Endothelial cell of umbilical vein (primary cell): ENCODE measurements at regions not wholly inside any gene's neighbourhood (a gene's known extent, or its start where the extent isn't known, plus 50 kb on each side); places are given as distances from the start of the nearest gene placed in this dataset.

Experiments
- BruUV-seq: library from RNA; stranded (reverse); fragments of 400-500 nt; replicated peaks from 2 replicates; lab custom pipeline; 2021; lab: Mats Ljungman, UMichigan
- CTCF ChIA-PET: fragments of 300-600, 350-600 bp; sonication (Branson Sonifier 250); formaldehyde crosslinking; loops from one replicate; lab custom pipeline; 2021; ENCODE audit warnings: antibody characterized with exemption, inconsistent platforms; lab: Charles Lee
- POLR2A ChIA-PET: fragments of 300-600, 350-600 bp; sonication (Branson Sonifier 250); formaldehyde crosslinking; loops from one replicate; lab custom pipeline; 2021; ENCODE audit warnings: antibody characterized with exemption, inconsistent platforms; lab: Charles Lee
- DNase-seq: peaks from one replicate; pipeline ENCODE4 v3.0.0-alpha.2; 2011; ENCODE audit warnings: low read depth, low spot score
- FAIRE-seq: peaks from 2 replicates; lab custom pipeline; 2011; peaks lifted over from hg19 to GRCh38; lab: Jason Lieb, UNC
- H2AFZ ChIP-seq: 2 replicates; pipeline ENCODE4 v1.6.0; 2012; ENCODE audit warnings: low read depth, low read length, control low read depth, inconsistent platforms
- H3K27ac ChIP-seq: 2 replicates; pipeline ENCODE4 v1.5.1; 2011; ENCODE audit warnings: low read depth, mild to moderate bottlenecking, control low read depth, low read length, moderate library complexity; ENCODE audit not compliant: insufficient read depth
- H3K27me3 ChIP-seq, 2 experiments: 2 replicates each; pipeline versions ENCODE4 v1.6.0 to v1.6.1; 2011; ENCODE audit warnings: low read length in 2 of 2, mixed read lengths in 1 of 2; ENCODE audit not compliant: control insufficient read depth in 2 of 2, insufficient read depth in 2 of 2
- H3K36me3 ChIP-seq, 2 experiments: 2 replicates in 1 of 2; 3 replicates in 1 of 2; pipeline ENCODE4 v1.5.1; 2011; ENCODE audit warnings: low read length in 2 of 2, mild to moderate bottlenecking in 1 of 2, moderate library complexity in 1 of 2; ENCODE audit not compliant: control insufficient read depth in 2 of 2, insufficient read depth in 2 of 2; ENCODE audit errors: extremely low read depth in 1 of 2
- H3K4me1 ChIP-seq: 3 replicates; pipeline ENCODE4 v1.5.1; 2011; ENCODE audit warnings: mild to moderate bottlenecking, low read length; ENCODE audit not compliant: control insufficient read depth, insufficient read depth; ENCODE audit errors: extremely low read depth
- H3K4me2 ChIP-seq: 2 replicates; pipeline ENCODE4 v1.6.1; 2011; ENCODE audit warnings: low read length, control low read depth, mixed read lengths; ENCODE audit not compliant: insufficient read depth
- H3K4me3 ChIP-seq, 3 experiments: fragments of 200-600 bp in 1 of 3; sonication (generic), shearing (Covaris generic) in 1 of 3; replicated peaks in 1 of 3; 2 replicates each; pipeline ENCODE4 v1.5.1; 2011 to 2016; ENCODE audit warnings: control low read depth in 3 of 3, low read length in 3 of 3, mild to moderate bottlenecking in 2 of 3, inconsistent platforms in 1 of 3, low read depth in 1 of 3, moderate library complexity in 1 of 3; ENCODE audit not compliant: insufficient read depth in 1 of 3
- H3K79me2 ChIP-seq: 2 replicates; pipeline ENCODE4 v1.6.0; 2012; ENCODE audit warnings: low read length, inconsistent platforms; ENCODE audit not compliant: control insufficient read depth, insufficient read depth
- H3K9ac ChIP-seq: replicated peaks from 2 replicates; pipeline ENCODE3; 2011; ENCODE audit warnings: low read length, control low read depth; ENCODE audit not compliant: insufficient read depth; ENCODE audit errors: extremely low read depth
- H3K9me1 ChIP-seq: replicated peaks from 3 replicates; pipeline ENCODE4 v1.6.0; 2011; ENCODE audit warnings: mild to moderate bottlenecking, low read length; ENCODE audit not compliant: control insufficient read depth, insufficient read depth; ENCODE audit errors: extremely low read depth
- H3K9me3 ChIP-seq: replicated peaks from 2 replicates; pipeline ENCODE4 v1.5.1; 2012; ENCODE audit warnings: low read length, inconsistent platforms; ENCODE audit not compliant: control insufficient read depth, insufficient read depth
- H4K20me1 ChIP-seq: replicated peaks from 2 replicates; pipeline ENCODE3; 2011; ENCODE audit warnings: mild to moderate bottlenecking, low read length; ENCODE audit not compliant: control insufficient read depth, insufficient read depth; ENCODE audit errors: extremely low read depth
- EZH2 ChIP-seq: IDR thresholded peaks from 2 replicates; pipeline ENCODE4 v1.6.1; 2012; ENCODE audit warnings: borderline replicate concordance, low read depth, mild to moderate bottlenecking, moderate library complexity, low read length, inconsistent platforms; ENCODE audit not compliant: severe bottlenecking
- FOS ChIP-seq: IDR thresholded peaks from 2 replicates; pipeline ENCODE4 v1.6.1; 2011; ENCODE audit warnings: mild to moderate bottlenecking, low read length, moderate library complexity, borderline replicate concordance; ENCODE audit not compliant: insufficient read depth
- GATA2 ChIP-seq: IDR thresholded peaks from 2 replicates; pipeline ENCODE4 v1.7.0; 2011; ENCODE audit warnings: low read depth, mild to moderate bottlenecking, moderate library complexity, mixed read lengths, low read length; ENCODE audit not compliant: insufficient read length, insufficient read depth
- JUN ChIP-seq: IDR thresholded peaks from 2 replicates; pipeline ENCODE4 v1.6.1; 2011; ENCODE audit warnings: borderline replicate concordance, low read depth; ENCODE audit not compliant: insufficient read length, insufficient read depth
- MYC ChIP-seq: IDR thresholded peaks from one replicate; pipeline ENCODE4 v1.6.1; 2011; ENCODE audit warnings: mild to moderate bottlenecking, low read depth, low read length
- POLR2A ChIP-seq: IDR thresholded peaks from 2 replicates; pipeline ENCODE4 v1.6.1; 2012; ENCODE audit warnings: low read depth, mild to moderate bottlenecking, control low read depth, low read length
- POLR2AphosphoS5 ChIP-seq: IDR thresholded peaks from 2 replicates; pipeline ENCODE4 v1.6.1; 2012; ENCODE audit warnings: low read depth, mild to moderate bottlenecking, control low read depth, low read length, moderate library complexity; ENCODE audit not compliant: insufficient read depth
- dilution Hi-C: fragments of 300-500 bp; cut with MboI; formaldehyde crosslinking; loops from one replicate; pipeline ENCODE4 v1.15.0; 2019; ENCODE audit warnings: low sequenced_read_pairs; ENCODE audit not compliant: extremely low pct_ligation_motif_present
- intact Hi-C: fragments of 100-400 bp; cut with micrococcal nuclease; formaldehyde crosslinking; loops from one replicate; pipeline ENCODE4 v1.10.0; 2022
- TF ChIP-seq, protein P1 (sequence below): IDR thresholded peaks from 2 replicates; pipeline ENCODE4 v1.6.1; 2011; ENCODE audit not compliant: insufficient read depth, insufficient read length
- TF ChIP-seq, protein P2 (sequence below), 2 donors: IDR thresholded peaks; 1 replicate in 1 of 2; 2 replicates in 1 of 2; pipeline ENCODE4 v1.5.1; 2011; ENCODE audit warnings: low read length in 2 of 2, mild to moderate bottlenecking in 2 of 2, moderate library complexity in 2 of 2, control low read depth in 1 of 2, inconsistent platforms in 1 of 2, low read depth in 1 of 2; ENCODE audit not compliant: insufficient read depth in 1 of 2; ENCODE audit errors: extremely low read depth in 1 of 2

DNA sequence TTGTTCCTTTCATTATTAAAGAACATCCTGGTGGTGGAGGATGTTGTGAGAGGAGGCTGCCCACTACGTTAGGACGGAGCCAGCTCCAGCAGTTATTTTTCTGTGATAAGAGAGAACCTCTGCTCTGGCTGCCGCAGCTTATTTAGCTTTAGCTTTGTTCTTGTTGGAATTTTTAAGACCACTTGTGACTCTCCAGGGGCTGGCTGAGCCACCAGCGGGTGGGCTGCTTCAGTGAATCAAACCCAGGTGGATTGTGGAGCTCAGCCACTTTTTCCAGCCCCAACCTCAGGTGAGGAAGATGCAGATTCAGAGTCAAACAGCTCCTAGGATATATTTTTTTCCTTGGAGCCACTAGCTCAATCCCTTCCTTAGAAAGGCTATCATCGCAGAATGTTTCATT is 83.1 kb upstream of the CTTNBP2NL start:
- Histone ChIP-seq H3K9me3 (no peaks in the 10 kb centered on the region), H3K9me1 (no peaks in the 10 kb centered on the region), H3K27ac (no peak overlapping the region), H4K20me1 (no peaks in the 10 kb centered on the region), H3K9ac (no peak overlapping the region), H3K36me3 (no peaks in the 10 kb centered on the region), H3K79me2 (no peaks in the 10 kb centered on the region), H3K4me2 (no peak overlapping the region), H2AFZ (no peak overlapping the region), H3K4me3 (no peak overlapping the region), H3K27me3 (peaks cover 3 to 10% of the 10 kb centered on the region in 2 experiments), H3K4me1 (no peaks in the 10 kb centered on the region)
- dilution Hi-C loops = no loop called here
- intact Hi-C loops = no loop called here
- DNase-seq (no peak), FAIRE-seq (no peak)
- TF ChIP-seq POLR2A (no peak), JUN (no peak), EZH2 (no peak), POLR2AphosphoS5 (no peak), GATA2 (no peak), MYC (no peak), FOS (no peak)
- TF ChIP-seq, protein P1, sequence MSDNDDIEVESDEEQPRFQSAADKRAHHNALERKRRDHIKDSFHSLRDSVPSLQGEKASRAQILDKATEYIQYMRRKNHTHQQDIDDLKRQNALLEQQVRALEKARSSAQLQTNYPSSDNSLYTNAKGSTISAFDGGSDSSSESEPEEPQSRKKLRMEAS = no peak
- TF ChIP-seq, protein P2, sequence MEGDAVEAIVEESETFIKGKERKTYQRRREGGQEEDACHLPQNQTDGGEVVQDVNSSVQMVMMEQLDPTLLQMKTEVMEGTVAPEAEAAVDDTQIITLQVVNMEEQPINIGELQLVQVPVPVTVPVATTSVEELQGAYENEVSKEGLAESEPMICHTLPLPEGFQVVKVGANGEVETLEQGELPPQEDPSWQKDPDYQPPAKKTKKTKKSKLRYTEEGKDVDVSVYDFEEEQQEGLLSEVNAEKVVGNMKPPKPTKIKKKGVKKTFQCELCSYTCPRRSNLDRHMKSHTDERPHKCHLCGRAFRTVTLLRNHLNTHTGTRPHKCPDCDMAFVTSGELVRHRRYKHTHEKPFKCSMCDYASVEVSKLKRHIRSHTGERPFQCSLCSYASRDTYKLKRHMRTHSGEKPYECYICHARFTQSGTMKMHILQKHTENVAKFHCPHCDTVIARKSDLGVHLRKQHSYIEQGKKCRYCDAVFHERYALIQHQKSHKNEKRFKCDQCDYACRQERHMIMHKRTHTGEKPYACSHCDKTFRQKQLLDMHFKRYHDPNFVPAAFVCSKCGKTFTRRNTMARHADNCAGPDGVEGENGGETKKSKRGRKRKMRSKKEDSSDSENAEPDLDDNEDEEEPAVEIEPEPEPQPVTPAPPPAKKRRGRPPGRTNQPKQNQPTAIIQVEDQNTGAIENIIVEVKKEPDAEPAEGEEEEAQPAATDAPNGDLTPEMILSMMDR (IDR thresholded peaks at IDR 0.05; ENCODE audit: extremely low read depth in 1 of 2, insufficient read depth in 1 of 2, low read depth in 1 of 2, low read length in 2 of 2) = no peak
- no TSS peak for BruUV-seq
- POLR2A ChIA-PET = no interaction called here
- CTCF ChIA-PET = interaction anchor here (1.7 kb wide), 2 partner anchors 14 to 24 kb away, joined by 7 to 8 read pairs; no protein-coding TSS in a partner anchor
